Neuronal stem cell (in vitro differentiated cells): ENCODE measurements at regions not wholly inside any gene's neighbourhood (a gene's known extent, or its start where the extent isn't known, plus 50 kb on each side); places are given as distances from the start of the nearest gene placed in this dataset.

Source experiments
- DNase-seq: peaks from one replicate; pipeline ENCODE4 v3.0.0-alpha.2; 2013; ENCODE audit warnings: low spot score
- H2AFZ ChIP-seq: one replicate; pipeline ENCODE4 v1.6.1; 2013; ENCODE audit warnings: mild to moderate bottlenecking, low read length, inconsistent platforms
- H2AK5ac ChIP-seq: 2 replicates; pipeline ENCODE4 v1.6.1; 2013; ENCODE audit warnings: low read depth, mild to moderate bottlenecking, inconsistent platforms, low read length, moderate library complexity, mixed read lengths
- H2BK120ac ChIP-seq: 2 replicates; pipeline ENCODE4 v1.6.1; 2013; ENCODE audit warnings: low read depth, mild to moderate bottlenecking, inconsistent platforms, low read length, moderate library complexity, mixed read lengths
- H2BK12ac ChIP-seq: one replicate; pipeline ENCODE4 v1.6.1; 2013; ENCODE audit warnings: low read length, inconsistent platforms
- H2BK15ac ChIP-seq: 2 replicates; pipeline ENCODE4 v1.6.1; 2013; ENCODE audit warnings: mild to moderate bottlenecking, low read length, inconsistent platforms, mixed read lengths
- H2BK5ac ChIP-seq: one replicate; pipeline ENCODE4 v1.6.1; 2013; ENCODE audit warnings: inconsistent platforms, mild to moderate bottlenecking, low read length, moderate library complexity
- H3K14ac ChIP-seq: one replicate; pipeline ENCODE4 v1.6.1; 2013; ENCODE audit warnings: low read length, inconsistent platforms
- H3K18ac ChIP-seq: 2 replicates; pipeline ENCODE4 v1.6.1; 2013; ENCODE audit warnings: low read length, inconsistent platforms
- H3K23ac ChIP-seq: 2 replicates; pipeline ENCODE4 v1.6.1; 2013; ENCODE audit warnings: low read depth, mild to moderate bottlenecking, mixed read lengths, low read length, inconsistent platforms; ENCODE audit not compliant: poor library complexity
- H3K27ac ChIP-seq: replicated peaks from 3 replicates; pipeline ENCODE4 v1.5.1; 2013; ENCODE audit warnings: low read length, inconsistent platforms
- H3K27me3 ChIP-seq, 3 experiments: 2 replicates each; pipeline ENCODE4 v1.6.1; 2013; ENCODE audit warnings: low read length in 3 of 3, mild to moderate bottlenecking in 2 of 3, inconsistent platforms in 1 of 3, low read depth in 1 of 3, mixed read lengths in 1 of 3, moderate library complexity in 1 of 3; ENCODE audit not compliant: control insufficient read depth in 3 of 3, insufficient read depth in 3 of 3
- H3K36me3 ChIP-seq, 2 donors: replicated peaks in 1 of 2; 2 replicates each; pipeline ENCODE4 v1.6.1; 2013; ENCODE audit warnings: low read length in 2 of 2; ENCODE audit not compliant: control insufficient read depth in 2 of 2, insufficient read depth in 2 of 2
- H3K4ac ChIP-seq: 2 replicates; pipeline ENCODE4 v1.6.1; 2013; ENCODE audit warnings: inconsistent platforms, mild to moderate bottlenecking, low read length, moderate library complexity
- H3K4me1 ChIP-seq, 2 donors: 1 replicate in 1 of 2; 2 replicates in 1 of 2; pipeline ENCODE4 v1.6.1; 2013; ENCODE audit warnings: low read length in 2 of 2, low read depth in 1 of 2; ENCODE audit not compliant: control insufficient read depth in 2 of 2, insufficient read depth in 1 of 2
- H3K4me2 ChIP-seq: one replicate; pipeline ENCODE4 v1.6.1; 2013; ENCODE audit warnings: mild to moderate bottlenecking, low read length, inconsistent platforms; ENCODE audit not compliant: insufficient read depth, poor library complexity, severe bottlenecking
- H3K4me3 ChIP-seq, 2 donors: 2 replicates each; pipeline ENCODE4 v1.5.1; 2013; ENCODE audit warnings: low read length in 2 of 2, mild to moderate bottlenecking in 2 of 2, inconsistent platforms in 1 of 2, moderate library complexity in 1 of 2
- H3K79me1 ChIP-seq: one replicate; pipeline ENCODE4 v1.6.1; 2013; ENCODE audit warnings: low read depth, mild to moderate bottlenecking, inconsistent platforms, low read length, moderate library complexity
- H3K9ac ChIP-seq: one replicate; pipeline ENCODE4 v1.6.1; 2013; ENCODE audit warnings: mild to moderate bottlenecking, low read depth, low read length, inconsistent platforms; ENCODE audit not compliant: poor library complexity
- H3K9me3 ChIP-seq, 2 donors: replicated peaks in 1 of 2; 2 replicates each; pipeline versions ENCODE3 to v1.6.1; 2013; ENCODE audit warnings: low read length in 2 of 2, mild to moderate bottlenecking in 2 of 2, inconsistent platforms in 1 of 2, low read depth in 1 of 2, mixed read lengths in 1 of 2, moderate library complexity in 1 of 2; ENCODE audit not compliant: control insufficient read depth in 2 of 2, insufficient read depth in 1 of 2
- H4K8ac ChIP-seq: one replicate; pipeline ENCODE4 v1.6.1; 2013; ENCODE audit warnings: low read depth, mild to moderate bottlenecking, inconsistent platforms, low read length, moderate library complexity
- H4K91ac ChIP-seq: one replicate; pipeline ENCODE4 v1.6.1; 2013; ENCODE audit warnings: low read length, low read depth, mild to moderate bottlenecking, inconsistent platforms; ENCODE audit not compliant: poor library complexity
- WGBS, 2 donors: extraction: QIAGEN DNeasy Blood & Tissue Kit; methylation state at CpG; one replicate each; pipeline ENCODE4 v1.1.7; 2013; ENCODE audit warnings: missing lambda C conversion rate in 2 of 2, mixed read lengths in 1 of 2; ENCODE audit not compliant: insufficient read length in 2 of 2, insufficient replicate concordance in 1 of 2; ENCODE audit errors: extremely low coverage in 2 of 2; 5-methylcytosine and 5-hydroxymethylcytosine counted together

GRCh38 chr16:73215678-73216377 is 167.9 kb upstream of the ZFHX3 start:
- Histone ChIP-seq H4K91ac (no peak overlapping the region), H3K27me3 (no peaks in the 10 kb centered on the region), H3K4me1 (peaks cover 0 to 1% of the 10 kb centered on the region in 2 donors), H4K8ac (no peak overlapping the region), H2AFZ (no peak overlapping the region), H3K27ac (no peak overlapping the region), H2BK5ac (no peak overlapping the region), H3K23ac (no peak overlapping the region), H2BK15ac (no peak overlapping the region), H2BK12ac (no peak overlapping the region), H3K4me3 (no peak overlapping the region), H2BK120ac (no peak overlapping the region), H3K36me3 (no peaks in the 10 kb centered on the region), H3K9ac (no peak overlapping the region), H3K18ac (no peak overlapping the region), H2AK5ac (no peak overlapping the region), H3K4me2 (no peak overlapping the region), H3K79me1 (no peaks in the 10 kb centered on the region), H3K9me3 (peaks cover 3 to 7% of the 10 kb centered on the region in 2 donors), H3K14ac (no peak overlapping the region), H3K4ac (no peak overlapping the region)
- DNase-seq: no peak
- no CpG with 5 or more reads among the region's 5 CpGs for WGBS, 2 donors

- no peak overlapping the region for H4K91ac ChIP-seq
- H3K4me1 ChIP-seq: peaks cover 0 to 1% of the 10 kb centered on the region in 2 donors
- H2BK12ac ChIP-seq: no peak overlapping the region
- H3K14ac ChIP-seq: no peak overlapping the region
- H3K27ac ChIP-seq: no peak overlapping the region
- no peak overlapping the region for H3K4me3 ChIP-seq
- H2BK5ac ChIP-seq: no peak overlapping the region
- H2BK120ac ChIP-seq: no peak overlapping the region
- WGBS, 2 donors: no CpG with 5 or more reads among the region's 3 CpGs
- no peak overlapping the region for H2AFZ ChIP-seq
- no peak for DNase-seq
- H3K4ac ChIP-seq: no peak overlapping the region
- H2BK15ac ChIP-seq: no peak overlapping the region
- no peaks in the 10 kb centered on the region for H3K36me3 ChIP-seq
- no peaks in the 10 kb centered on the region for H3K79me1 ChIP-seq
- H3K27me3 ChIP-seq: no peaks in the 10 kb centered on the region
- no peak overlapping the region for H3K23ac ChIP-seq
- no peak overlapping the region for H4K8ac ChIP-seq
- no peak overlapping the region for H3K9ac ChIP-seq
- no peak overlapping the region for H3K18ac ChIP-seq
- peaks cover 3 to 7% of the 10 kb centered on the region in 2 donors for H3K9me3 ChIP-seq
- no peak overlapping the region for H2AK5ac ChIP-seq
- no peak overlapping the region for H3K4me2 ChIP-seq
Measured at GRCh38 chr16:73214825-73215677, 167.1 kb upstream of the ZFHX3 start.

- no peak overlapping the region for H2BK15ac ChIP-seq
- H3K4me3 ChIP-seq: no peak overlapping the region
- no peak overlapping the region for H2AFZ ChIP-seq
- peak overlapping the region; percentile 44 for H3K18ac ChIP-seq
- no peaks in the 10 kb centered on the region for H3K27me3 ChIP-seq
- no peak overlapping the region for H3K27ac ChIP-seq
- H2BK12ac ChIP-seq: no peak overlapping the region
- H2AK5ac ChIP-seq: no peak overlapping the region
- H3K4ac ChIP-seq: no peak overlapping the region
- WGBS, 2 donors: no CpG with 5 or more reads among the region's 10 CpGs
- no peak overlapping the region for H3K9ac ChIP-seq
- H4K91ac ChIP-seq: no peak overlapping the region
- H4K8ac ChIP-seq: no peak overlapping the region
- H2BK5ac ChIP-seq: no peak overlapping the region
- no peak overlapping the region for H3K23ac ChIP-seq
- peaks cover 0 to 1% of the 10 kb centered on the region in 2 donors for H3K4me1 ChIP-seq
- H3K9me3 ChIP-seq: peaks cover 3 to 7% of the 10 kb centered on the region in 2 donors
- H3K36me3 ChIP-seq: no peaks in the 10 kb centered on the region
- no peak overlapping the region for H3K4me2 ChIP-seq
- no peak overlapping the region for H3K14ac ChIP-seq
- no peaks in the 10 kb centered on the region for H3K79me1 ChIP-seq
- no peak overlapping the region for H2BK120ac ChIP-seq
- no peak for DNase-seq
Measured at GRCh38 chr16:73213732-73214455, 166.0 kb upstream of the ZFHX3 start.

GRCh38 chr16:73212431-73212830 is 164.5 kb upstream of the ZFHX3 start:
- no peak overlapping the region for H2BK15ac ChIP-seq
- no peak overlapping the region for H4K8ac ChIP-seq
- no CpG with 5 or more reads among the region's 4 CpGs for WGBS, 2 donors

More at GRCh38 chr16:73212431-73212830, 164.5 kb upstream of the ZFHX3 start:
- H3K27ac ChIP-seq: no peak overlapping the region
- no peak overlapping the region for H3K23ac ChIP-seq
- no peak overlapping the region for H4K91ac ChIP-seq
- no peak overlapping the region for H2BK120ac ChIP-seq
- H2AK5ac ChIP-seq: no peak overlapping the region
- H3K4me1 ChIP-seq: peaks cover 0 to 1% of the 10 kb centered on the region in 2 donors
- H3K18ac ChIP-seq: no peak overlapping the region
- no peaks in the 10 kb centered on the region for H3K79me1 ChIP-seq
- no peak overlapping the region for H2BK12ac ChIP-seq
- no peak overlapping the region for H2BK5ac ChIP-seq
- no peak overlapping the region for H3K4me3 ChIP-seq
- H3K4ac ChIP-seq: no peak overlapping the region
- DNase-seq: no peak
- no peaks in the 10 kb centered on the region for H3K36me3 ChIP-seq
- H3K4me2 ChIP-seq: no peak overlapping the region
- H2AFZ ChIP-seq: no peak overlapping the region
- H3K14ac ChIP-seq: no peak overlapping the region
- H3K9ac ChIP-seq: no peak overlapping the region
- H3K9me3 ChIP-seq: peaks cover 3 to 7% of the 10 kb centered on the region in 2 donors
- H3K27me3 ChIP-seq: no peaks in the 10 kb centered on the region
